Astrocyte of the hippocampus (primary cell): ENCODE measurements at regions not wholly inside any gene's neighbourhood (a gene's known extent, or its start where the extent isn't known, plus 50 kb on each side); places are given as distances from the start of the nearest gene placed in this dataset.
A peak's percentile ranks its signal among the peaks of the same experiment; 100 is the strongest.

Experiments used
- DNase-seq: peaks from one replicate; pipeline ENCODE4 v3.0.0; 2011; ENCODE audit warnings: low read depth, low spot score

GRCh38 chr4:184575306-184575705 lies 73.9 kb downstream of the CASP3 start:
- DNase-seq, result no peak

GRCh38 chr4:184574861-184575260 lies 74.4 kb downstream of the CASP3 start:
- DNase-seq, result no peak

GRCh38 chr4:184573701-184574100 lies 75.5 kb downstream of the CASP3 start:
- DNase-seq, result no peak

- no peak for DNase-seq
Measured at GRCh38 chr4:184568770-184569169, 80.5 kb downstream of the CASP3 start.

GRCh38 chr4:184563621-184564020 lies 85.6 kb downstream of the CASP3 start:
- no peak for DNase-seq

GRCh38 chr4:184558996-184559395 lies 84.6 kb upstream of the IRF2 start:
- DNase-seq, result no peak

- no peak for DNase-seq
Measured at GRCh38 chr4:184553891-184554290, 79.5 kb upstream of the IRF2 start.

GRCh38 chr4:184550476-184550875 lies 76.1 kb upstream of the IRF2 start:
- DNase-seq, result no peak

GRCh38 chr4:184548648-184549341 lies 74.4 kb upstream of the IRF2 start:
- no peak for DNase-seq

GRCh38 chr4:184548316-184548647 lies 73.9 kb upstream of the IRF2 start:
- no peak for DNase-seq

GRCh38 chr4:184544788-184545409 lies 70.5 kb upstream of the IRF2 start:
- DNase-seq, result no peak

- DNase-seq, result no peak
Measured at GRCh38 chr4:184541907-184542306, 67.6 kb upstream of the IRF2 start.

GRCh38 chr4:184540307-184540706 lies 66.0 kb upstream of the IRF2 start:
- DNase-seq, result no peak

- peak; percentile 94 for DNase-seq
Measured at GRCh38 chr4:184538023-184538599, 63.8 kb upstream of the IRF2 start.

- peak; percentile 98 for DNase-seq
Measured at GRCh38 chr4:184537269-184538022, 63.1 kb upstream of the IRF2 start.

- no peak for DNase-seq
Measured at GRCh38 chr4:184536881-184537248, 62.5 kb upstream of the IRF2 start.

GRCh38 chr4:184536065-184536880 lies 61.9 kb upstream of the IRF2 start:
- DNase-seq, result peak; percentile 5

GRCh38 chr4:184534511-184535391 lies 60.4 kb upstream of the IRF2 start:
- peak; percentile 77 for DNase-seq

- DNase-seq, result no peak
Measured at GRCh38 chr4:184533908-184534307, 59.6 kb upstream of the IRF2 start.

- no peak for DNase-seq
Measured at GRCh38 chr4:184531008-184531407, 56.7 kb upstream of the IRF2 start.

GRCh38 chr4:184529283-184529682 lies 54.9 kb upstream of the IRF2 start:
- peak; percentile 36 for DNase-seq
